Vagina (tissue), 2 donors: ENCODE measurements at regions not wholly inside any gene's neighbourhood (a gene's known extent, or its start where the extent isn't known, plus 50 kb on each side); places are given as distances from the start of the nearest gene placed in this dataset.

Experiments used
- DNase-seq, 2 donors: peaks; one replicate each; pipeline ENCODE4 v3.0.0-alpha.2; 2017; ENCODE audit errors: extremely low spot score in 2 of 2
- H3K27ac ChIP-seq: fragments of 200-600 bp; sonication (generic); one replicate; pipeline ENCODE4 v1.5.1; 2019
- H3K27me3 ChIP-seq: fragments of 200-600 bp; sonication (generic); one replicate; pipeline ENCODE4 v1.5.1; 2019
- H3K36me3 ChIP-seq, 2 donors: fragments of 200-600 bp; sonication (generic); one replicate each; pipeline ENCODE4 v1.5.1; 2017 to 2019
- H3K4me1 ChIP-seq: fragments of 200-600 bp; sonication (generic); one replicate; pipeline ENCODE4 v1.5.1; 2019
- H3K4me3 ChIP-seq, 2 donors: fragments of 200-600 bp; sonication (generic); 1 replicate in 1 of 2; 2 replicates in 1 of 2; pipeline ENCODE4 v1.5.1; 2016 to 2019
- H3K9me3 ChIP-seq: fragments of 200-600 bp; sonication (generic); one replicate; pipeline ENCODE4 v1.5.1; 2019
- CTCF ChIP-seq, 3 experiments: fragments of 450-650 bp in 2 of 3; fragments of 200-600 bp in 1 of 3; sonication (generic) in 1 of 3; IDR thresholded peaks; one replicate each; pipeline ENCODE4 v1.5.1; 2017 to 2019; ENCODE audit warnings: antibody characterized with exemption in 3 of 3, mild to moderate bottlenecking in 2 of 3, moderate library complexity in 2 of 3
- POLR2A ChIP-seq, 2 donors: fragments of 450-650 bp; IDR thresholded peaks; one replicate each; pipeline ENCODE4 v1.6.1; 2017; ENCODE audit warnings: antibody characterized with exemption in 2 of 2, mild to moderate bottlenecking in 2 of 2, moderate library complexity in 2 of 2
- POLR2AphosphoS5 ChIP-seq, 2 donors: sonication (generic); formaldehyde crosslinking; IDR thresholded peaks; one replicate each; pipeline ENCODE4 v1.9.0; 2017; ENCODE audit warnings: antibody characterized with exemption in 2 of 2, mild to moderate bottlenecking in 2 of 2, low read depth in 1 of 2; ENCODE audit not compliant: insufficient read depth in 1 of 2
- intact Hi-C: fragments of 100-400 bp; cut with DNase I; formaldehyde crosslinking; loops from one replicate; pipeline ENCODE4 v1.15.1; 2023

- TF ChIP-seq POLR2A (IDR thresholded peaks at IDR 0.05), result no peak
- TF ChIP-seq POLR2AphosphoS5 (IDR thresholded peaks at IDR 0.05; ENCODE audit: insufficient read depth in 1 of 2, low read depth in 1 of 2), result no peak
- TF ChIP-seq CTCF (IDR thresholded peaks at IDR 0.05), result no peak
- intact Hi-C loops, result no loop called here
- Histone ChIP-seq H3K9me3 (no peaks in the 10 kb centered on the region), H3K36me3 (no peaks in the 10 kb centered on the region), H3K27me3 (no peaks in the 10 kb centered on the region), H3K27ac (no peak overlapping the region), H3K4me1 (peaks cover 14% of the 10 kb centered on the region), H3K4me3 (no peak overlapping the region)
- DNase-seq, result no peak
Observed at GRCh38 chr6:139587469-139587868, 213.0 kb upstream of the CITED2 start.

GRCh38 chr6:139586273-139586672 lies 211.8 kb upstream of the CITED2 start:
- Histone ChIP-seq H3K9me3 (no peaks in the 10 kb centered on the region), H3K4me1 (peaks cover 14% of the 10 kb centered on the region), H3K36me3 (no peaks in the 10 kb centered on the region), H3K27ac (no peak overlapping the region), H3K27me3 (no peaks in the 10 kb centered on the region), H3K4me3 (no peak overlapping the region)
- TF ChIP-seq POLR2A (IDR thresholded peaks at IDR 0.05), result no peak
- TF ChIP-seq CTCF (IDR thresholded peaks at IDR 0.05), result no peak
- TF ChIP-seq POLR2AphosphoS5 (IDR thresholded peaks at IDR 0.05; ENCODE audit: insufficient read depth in 1 of 2, low read depth in 1 of 2), result no peak
- intact Hi-C loops, result no loop called here
- DNase-seq, result no peak

GRCh38 chr6:139584599-139584998 lies 210.2 kb upstream of the CITED2 start:
- Histone ChIP-seq H3K4me3 (no peak overlapping the region), H3K9me3 (no peaks in the 10 kb centered on the region), H3K4me1 (peaks cover 14% of the 10 kb centered on the region), H3K27ac (no peak overlapping the region), H3K27me3 (no peaks in the 10 kb centered on the region), H3K36me3 (no peaks in the 10 kb centered on the region)
- no peak for DNase-seq
- intact Hi-C loops, result no loop called here
- no peak for TF ChIP-seq POLR2AphosphoS5 (IDR thresholded peaks at IDR 0.05; ENCODE audit: insufficient read depth in 1 of 2, low read depth in 1 of 2)

GRCh38 chr6:139583420-139583819 lies 209.0 kb upstream of the CITED2 start:
- Histone ChIP-seq H3K4me3 (no peak overlapping the region), H3K4me1 (peaks cover 16% of the 10 kb centered on the region), H3K27ac (no peak overlapping the region), H3K27me3 (no peaks in the 10 kb centered on the region), H3K9me3 (no peaks in the 10 kb centered on the region), H3K36me3 (no peaks in the 10 kb centered on the region)
- no peak for DNase-seq
- TF ChIP-seq CTCF (IDR thresholded peaks at IDR 0.05) (no peak), POLR2A (IDR thresholded peaks at IDR 0.05) (no peak), POLR2AphosphoS5 (IDR thresholded peaks at IDR 0.05; ENCODE audit: insufficient read depth in 1 of 2, low read depth in 1 of 2) (no peak)
- intact Hi-C loops, result no loop called here

- TF ChIP-seq POLR2AphosphoS5 (IDR thresholded peaks at IDR 0.05; ENCODE audit: insufficient read depth in 1 of 2, low read depth in 1 of 2) (no peak), POLR2A (IDR thresholded peaks at IDR 0.05) (no peak), CTCF (IDR thresholded peaks at IDR 0.05) (no peak)
- no peak overlapping the region for H3K4me3 ChIP-seq
- intact Hi-C loops, result no loop called here
- no peaks in the 10 kb centered on the region for H3K9me3 ChIP-seq
- peaks cover 16% of the 10 kb centered on the region for H3K4me1 ChIP-seq
- H3K27ac ChIP-seq, result no peak overlapping the region
- no peaks in the 10 kb centered on the region for H3K36me3 ChIP-seq
- DNase-seq, result no peak
- H3K27me3 ChIP-seq, result no peaks in the 10 kb centered on the region
Observed at GRCh38 chr6:139582956-139583355, 208.5 kb upstream of the CITED2 start.

GRCh38 chr6:139581485-139581865 lies 207.0 kb upstream of the CITED2 start:
- no peak overlapping the region for H3K27ac ChIP-seq
- no peaks in the 10 kb centered on the region for H3K27me3 ChIP-seq
- no peak for DNase-seq
- H3K4me3 ChIP-seq, result no peak overlapping the region
- intact Hi-C loops, result no loop called here
- H3K4me1 ChIP-seq, result peaks cover 19% of the 10 kb centered on the region
- TF ChIP-seq CTCF (IDR thresholded peaks at IDR 0.05) (no peak), POLR2AphosphoS5 (IDR thresholded peaks at IDR 0.05; ENCODE audit: insufficient read depth in 1 of 2, low read depth in 1 of 2) (no peak), POLR2A (IDR thresholded peaks at IDR 0.05) (no peak)
- no peaks in the 10 kb centered on the region for H3K9me3 ChIP-seq
- H3K36me3 ChIP-seq, result no peaks in the 10 kb centered on the region
